Stomach (tissue), 8 donors: ENCODE measurements at regions not wholly inside any gene's neighbourhood (a gene's known extent, or its start where the extent isn't known, plus 50 kb on each side); places are given as distances from the start of the nearest gene placed in this dataset.

Experiments
- DNase-seq, 2 donors: peaks; one replicate each; pipeline versions ENCODE4 v3.0.0 to v3.0.0-alpha.2; 2013 to 2019
- H3K27ac ChIP-seq, 5 donors: fragments of 200-600 bp in 4 of 5; sonication (generic) in 4 of 5; one replicate each; pipeline ENCODE4 v1.5.1; 2013 to 2019; ENCODE audit warnings: mild to moderate bottlenecking in 1 of 5, moderate library complexity in 1 of 5
- H3K27me3 ChIP-seq, 3 donors: fragments of 200-600 bp; sonication (generic); one replicate each; pipeline ENCODE4 v1.5.1; 2017 to 2019; ENCODE audit warnings: mixed run types in 1 of 3
- H3K36me3 ChIP-seq, 4 donors: fragments of 200-600 bp; sonication (generic); 1 replicate in 3 of 4; 2 replicates in 1 of 4; pipeline ENCODE4 v1.5.1; 2016 to 2019
- H3K4me1 ChIP-seq, 4 donors: fragments of 200-600 bp; sonication (generic); one replicate each; pipeline ENCODE4 v1.5.1; 2016 to 2019
- H3K4me3 ChIP-seq, 4 donors: fragments of 200-600 bp; sonication (generic) in 3 of 4; one replicate each; pipeline ENCODE4 v1.5.1; 2016 to 2019; ENCODE audit warnings: mild to moderate bottlenecking in 1 of 4
- H3K9me3 ChIP-seq, 4 donors: fragments of 200-600 bp; sonication (generic); one replicate each; pipeline ENCODE4 v1.5.1; 2016 to 2019
- EP300 ChIP-seq: sonication (generic); formaldehyde crosslinking; IDR thresholded peaks from one replicate; pipeline ENCODE4 v1.6.1; 2017; ENCODE audit warnings: antibody characterized with exemption
- POLR2A ChIP-seq, 4 donors: fragments of 450-650 bp; IDR thresholded peaks; one replicate each; pipeline ENCODE4 v1.6.1; 2016; ENCODE audit warnings: antibody characterized with exemption in 4 of 4, control low read depth in 2 of 4, mild to moderate bottlenecking in 1 of 4, moderate library complexity in 1 of 4
- POLR2AphosphoS5 ChIP-seq, 3 donors: sonication (generic); formaldehyde crosslinking; IDR thresholded peaks; one replicate each; pipeline ENCODE4 v1.6.1; 2016; ENCODE audit warnings: antibody characterized with exemption in 3 of 3
- WGBS, 5 donors: extraction: QIAGEN DNeasy Blood & Tissue Kit in 3 of 5; methylation state at CpG; one replicate each; pipeline versions ENCODE4 v1.1.5 to v1.1.7; 2013 to 2018; 5-methylcytosine and 5-hydroxymethylcytosine counted together
- intact Hi-C: fragments of 100-400 bp; cut with DNase I; formaldehyde crosslinking; loops from one replicate; pipeline ENCODE4 v1.15.1; 2023; ENCODE audit warnings: low total_unique reads
- TF ChIP-seq, protein P1 (sequence below), 7 experiments: fragments of 450-650 bp in 4 of 7; fragments of 200-600 bp in 3 of 7; sonication (generic) in 3 of 7; IDR thresholded peaks; one replicate each; pipeline ENCODE4 v1.5.1; 2016 to 2019; ENCODE audit warnings: antibody characterized with exemption in 7 of 7, control low read depth in 2 of 7, mild to moderate bottlenecking in 1 of 7
- donor health status: healthy with polysubstance abuse.
- donor health status: Bipolar disorder and iron deficiency.
- donor health status: healthy.

DNA sequence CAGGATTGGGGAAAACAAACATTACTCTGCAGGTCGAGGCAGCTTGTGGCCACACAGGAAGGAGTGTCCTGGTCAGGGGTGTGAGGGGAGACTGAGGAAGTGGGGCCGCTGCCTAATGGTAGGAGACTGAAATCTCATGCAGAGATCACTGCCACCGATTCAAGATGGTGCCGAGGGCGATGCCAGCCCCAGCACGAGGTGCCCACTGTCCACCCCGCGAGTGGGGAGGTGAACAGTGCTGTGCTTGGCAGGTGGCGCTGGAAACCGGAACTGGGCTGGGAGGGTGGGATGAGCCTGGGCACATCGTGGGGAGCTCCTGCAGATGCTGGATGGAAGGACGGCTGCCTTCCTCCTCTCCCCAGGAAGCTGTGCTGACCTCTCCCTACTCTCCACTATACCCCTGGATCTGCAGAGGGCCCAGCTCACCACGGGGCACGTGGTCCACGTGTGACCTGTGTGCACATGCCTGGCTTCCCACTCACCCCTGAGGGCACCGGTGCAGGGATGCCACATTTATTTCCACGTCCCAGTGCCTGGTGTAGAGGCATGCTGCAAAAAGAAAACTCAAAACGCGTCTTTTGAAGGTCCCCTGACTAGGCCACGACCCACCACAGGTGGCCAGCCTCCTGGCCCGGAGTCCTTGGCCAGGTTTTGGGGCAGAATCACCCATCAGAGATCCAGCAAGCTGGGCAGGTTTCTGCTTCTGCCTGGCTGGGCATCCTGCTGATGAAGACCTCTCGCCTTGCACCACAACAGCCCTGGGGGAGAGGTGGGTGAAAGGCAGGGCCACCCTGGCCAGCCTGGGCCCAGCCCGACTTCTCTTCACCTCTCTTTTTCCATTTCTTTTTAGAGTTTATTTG, 71.7 kb upstream of the FCN1 start:
- no peaks in the 10 kb centered on the region for H3K4me1 ChIP-seq
- DNase-seq: no peak
- no peaks in the 10 kb centered on the region for H3K36me3 ChIP-seq
- 72 to 80% (median 77%) methylated on average over 14 to 23 of the region's 23 CpGs for WGBS, 5 donors
- peaks cover 3 to 30% (median 23%) of the 10 kb centered on the region in 4 donors for H3K9me3 ChIP-seq
- intact Hi-C loops: no loop called here
- peaks cover 0 to 29% (median 0%) of the 10 kb centered on the region in 3 donors for H3K27me3 ChIP-seq
- TF ChIP-seq POLR2A (IDR thresholded peaks at IDR 0.05) (no peak), POLR2AphosphoS5 (IDR thresholded peaks at IDR 0.05) (no peak), EP300 (no peak)
- TF ChIP-seq, protein P1, sequence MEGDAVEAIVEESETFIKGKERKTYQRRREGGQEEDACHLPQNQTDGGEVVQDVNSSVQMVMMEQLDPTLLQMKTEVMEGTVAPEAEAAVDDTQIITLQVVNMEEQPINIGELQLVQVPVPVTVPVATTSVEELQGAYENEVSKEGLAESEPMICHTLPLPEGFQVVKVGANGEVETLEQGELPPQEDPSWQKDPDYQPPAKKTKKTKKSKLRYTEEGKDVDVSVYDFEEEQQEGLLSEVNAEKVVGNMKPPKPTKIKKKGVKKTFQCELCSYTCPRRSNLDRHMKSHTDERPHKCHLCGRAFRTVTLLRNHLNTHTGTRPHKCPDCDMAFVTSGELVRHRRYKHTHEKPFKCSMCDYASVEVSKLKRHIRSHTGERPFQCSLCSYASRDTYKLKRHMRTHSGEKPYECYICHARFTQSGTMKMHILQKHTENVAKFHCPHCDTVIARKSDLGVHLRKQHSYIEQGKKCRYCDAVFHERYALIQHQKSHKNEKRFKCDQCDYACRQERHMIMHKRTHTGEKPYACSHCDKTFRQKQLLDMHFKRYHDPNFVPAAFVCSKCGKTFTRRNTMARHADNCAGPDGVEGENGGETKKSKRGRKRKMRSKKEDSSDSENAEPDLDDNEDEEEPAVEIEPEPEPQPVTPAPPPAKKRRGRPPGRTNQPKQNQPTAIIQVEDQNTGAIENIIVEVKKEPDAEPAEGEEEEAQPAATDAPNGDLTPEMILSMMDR (IDR thresholded peaks at IDR 0.05): no peak
- no peak overlapping the region for H3K4me3 ChIP-seq
- no peak overlapping the region for H3K27ac ChIP-seq

GRCh38 chr9:134991808-134992754, 74.4 kb upstream of the FCN1 start:
- Histone ChIP-seq H3K27ac (no peak overlapping the region), H3K36me3 (no peaks in the 10 kb centered on the region), H3K27me3 (peaks cover 0 to 28% (median 0%) of the 10 kb centered on the region in 3 donors), H3K4me1 (no peaks in the 10 kb centered on the region), H3K4me3 (no peak overlapping the region), H3K9me3 (peaks cover under 1 to 14% (median 10%) of the 10 kb centered on the region in 4 donors)
- TF ChIP-seq POLR2A (IDR thresholded peaks at IDR 0.05) (no peak), EP300 (no peak), POLR2AphosphoS5 (IDR thresholded peaks at IDR 0.05) (no peak)
- TF ChIP-seq, protein P1 (IDR thresholded peaks at IDR 0.05): no peak
- 78 to 84% (median 81%) methylated on average over 14 to 42 of the region's 42 CpGs for WGBS, 5 donors
- intact Hi-C loops: no loop called here
- no peak for DNase-seq

GRCh38 chr9:134992755-134993124, 75.0 kb upstream of the FCN1 start:
- DNase-seq: no peak
- TF ChIP-seq POLR2A (IDR thresholded peaks at IDR 0.05): no peak
- TF ChIP-seq, protein P1 (IDR thresholded peaks at IDR 0.05): no peak
- TF ChIP-seq POLR2AphosphoS5 (IDR thresholded peaks at IDR 0.05): no peak
- no peak for TF ChIP-seq EP300
- Histone ChIP-seq H3K27ac (no peak overlapping the region), H3K9me3 (peaks cover 0 to 8% (median 3%) of the 10 kb centered on the region in 4 donors), H3K36me3 (no peaks in the 10 kb centered on the region), H3K4me3 (no peak overlapping the region), H3K27me3 (peaks cover 0 to 25% (median 0%) of the 10 kb centered on the region in 3 donors), H3K4me1 (no peaks in the 10 kb centered on the region)
- intact Hi-C loops: no loop called here
- 76 to 86% (median 81%) methylated on average over 11 to 22 of the region's 22 CpGs for whole genome bisulfite sequencing, 5 donors

- Histone ChIP-seq H3K27ac (no peak overlapping the region), H3K4me3 (no peak overlapping the region), H3K4me1 (no peaks in the 10 kb centered on the region), H3K36me3 (no peaks in the 10 kb centered on the region), H3K9me3 (peaks cover 0 to 8% (median 0%) of the 10 kb centered on the region in 4 donors), H3K27me3 (peaks cover 0 to 18% (median 0%) of the 10 kb centered on the region in 3 donors)
- no peak for DNase-seq
- TF ChIP-seq, protein P1 (IDR thresholded peaks at IDR 0.05): no peak
- TF ChIP-seq EP300: no peak
- TF ChIP-seq POLR2A (IDR thresholded peaks at IDR 0.05): no peak
- no peak for TF ChIP-seq POLR2AphosphoS5 (IDR thresholded peaks at IDR 0.05)
- intact Hi-C loops: no loop called here
- 77 to 91% (median 88%) methylated on average over 17 of the region's 17 CpGs for WGBS, 5 donors
Observed at GRCh38 chr9:134993416-134993815, 75.7 kb upstream of the FCN1 start.
